ENCODE measurements at regions not wholly inside any gene's neighbourhood (a gene's known extent, or its start where the extent isn't known, plus 50 kb on each side); places are given as distances from the start of the nearest gene placed in this dataset.

DNA sequence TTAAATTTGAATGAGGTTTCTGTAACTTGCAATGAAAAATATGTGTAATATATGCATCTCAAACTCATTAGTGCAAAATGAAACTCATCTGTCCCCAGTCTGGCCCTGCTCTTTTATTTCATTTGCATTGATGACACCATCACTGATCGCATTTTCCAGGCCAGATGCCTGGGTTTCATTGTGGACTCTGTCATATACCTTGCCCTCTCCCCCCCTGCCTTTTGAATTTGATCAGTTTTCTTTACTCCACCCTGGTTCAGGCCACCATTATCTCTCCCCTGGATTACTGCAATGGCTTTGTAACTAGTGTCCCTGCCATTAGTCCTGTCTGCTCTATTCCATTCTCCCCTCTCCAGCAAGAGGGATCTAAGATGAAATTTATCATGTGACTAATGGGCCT is 360.6 kb upstream of the C11orf87 start:
- CTCF ChIA-PET (ENCODE audit: low intra/inter-chr PET ratio): no interaction called here
- WGBS (ENCODE audit: insufficient coverage, low coverage, missing lambda C conversion rate): 0% methylated on average over 1 of the region's 1 CpG
- FAIRE-seq: no peak
- TF ChIP-seq THRAP3 (IDR thresholded peaks at IDR 0.05; ENCODE audit: borderline replicate concordance) (no peak), POLR3G (IDR thresholded peaks at IDR 0.05; ENCODE audit: extremely low read depth, insufficient read length, insufficient replicate concordance) (no peak), FOSL1 (tag; conservative IDR thresholded peaks at IDR 0.05) (no peak), ZNF408 (CRISPR knock-in tag; IDR thresholded peaks at IDR 0.05; ENCODE audit: low read depth) (no peak), MAFF (IDR thresholded peaks at IDR 0.05; ENCODE audit: low read length) (no peak), SMAD1 (IDR thresholded peaks at IDR 0.05; ENCODE audit: low read depth, low read length, partially characterized antibody) (no peak), NFATC3 (IDR thresholded peaks at IDR 0.05) (no peak), NCOA2 (IDR thresholded peaks at IDR 0.05; ENCODE audit: partially characterized antibody in 2 of 2) (no peak), ZNF165 (CRISPR knock-in tag; IDR thresholded peaks at IDR 0.05; ENCODE audit: borderline replicate concordance) (no peak), BCL6 (CRISPR knock-in tag; IDR thresholded peaks at IDR 0.05) (no peak)
- TF ChIP-seq, protein P1, sequence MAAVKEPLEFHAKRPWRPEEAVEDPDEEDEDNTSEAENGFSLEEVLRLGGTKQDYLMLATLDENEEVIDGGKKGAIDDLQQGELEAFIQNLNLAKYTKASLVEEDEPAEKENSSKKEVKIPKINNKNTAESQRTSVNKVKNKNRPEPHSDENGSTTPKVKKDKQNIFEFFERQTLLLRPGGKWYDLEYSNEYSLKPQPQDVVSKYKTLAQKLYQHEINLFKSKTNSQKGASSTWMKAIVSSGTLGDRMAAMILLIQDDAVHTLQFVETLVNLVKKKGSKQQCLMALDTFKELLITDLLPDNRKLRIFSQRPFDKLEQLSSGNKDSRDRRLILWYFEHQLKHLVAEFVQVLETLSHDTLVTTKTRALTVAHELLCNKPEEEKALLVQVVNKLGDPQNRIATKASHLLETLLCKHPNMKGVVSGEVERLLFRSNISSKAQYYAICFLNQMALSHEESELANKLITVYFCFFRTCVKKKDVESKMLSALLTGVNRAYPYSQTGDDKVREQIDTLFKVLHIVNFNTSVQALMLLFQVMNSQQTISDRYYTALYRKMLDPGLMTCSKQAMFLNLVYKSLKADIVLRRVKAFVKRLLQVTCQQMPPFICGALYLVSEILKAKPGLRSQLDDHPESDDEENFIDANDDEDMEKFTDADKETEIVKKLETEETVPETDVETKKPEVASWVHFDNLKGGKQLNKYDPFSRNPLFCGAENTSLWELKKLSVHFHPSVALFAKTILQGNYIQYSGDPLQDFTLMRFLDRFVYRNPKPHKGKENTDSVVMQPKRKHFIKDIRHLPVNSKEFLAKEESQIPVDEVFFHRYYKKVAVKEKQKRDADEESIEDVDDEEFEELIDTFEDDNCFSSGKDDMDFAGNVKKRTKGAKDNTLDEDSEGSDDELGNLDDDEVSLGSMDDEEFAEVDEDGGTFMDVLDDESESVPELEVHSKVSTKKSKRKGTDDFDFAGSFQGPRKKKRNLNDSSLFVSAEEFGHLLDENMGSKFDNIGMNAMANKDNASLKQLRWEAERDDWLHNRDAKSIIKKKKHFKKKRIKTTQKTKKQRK (IDR thresholded peaks at IDR 0.05; ENCODE audit: borderline replicate concordance, low read depth, low read length): no peak
- TF ChIP-seq, protein P2, sequence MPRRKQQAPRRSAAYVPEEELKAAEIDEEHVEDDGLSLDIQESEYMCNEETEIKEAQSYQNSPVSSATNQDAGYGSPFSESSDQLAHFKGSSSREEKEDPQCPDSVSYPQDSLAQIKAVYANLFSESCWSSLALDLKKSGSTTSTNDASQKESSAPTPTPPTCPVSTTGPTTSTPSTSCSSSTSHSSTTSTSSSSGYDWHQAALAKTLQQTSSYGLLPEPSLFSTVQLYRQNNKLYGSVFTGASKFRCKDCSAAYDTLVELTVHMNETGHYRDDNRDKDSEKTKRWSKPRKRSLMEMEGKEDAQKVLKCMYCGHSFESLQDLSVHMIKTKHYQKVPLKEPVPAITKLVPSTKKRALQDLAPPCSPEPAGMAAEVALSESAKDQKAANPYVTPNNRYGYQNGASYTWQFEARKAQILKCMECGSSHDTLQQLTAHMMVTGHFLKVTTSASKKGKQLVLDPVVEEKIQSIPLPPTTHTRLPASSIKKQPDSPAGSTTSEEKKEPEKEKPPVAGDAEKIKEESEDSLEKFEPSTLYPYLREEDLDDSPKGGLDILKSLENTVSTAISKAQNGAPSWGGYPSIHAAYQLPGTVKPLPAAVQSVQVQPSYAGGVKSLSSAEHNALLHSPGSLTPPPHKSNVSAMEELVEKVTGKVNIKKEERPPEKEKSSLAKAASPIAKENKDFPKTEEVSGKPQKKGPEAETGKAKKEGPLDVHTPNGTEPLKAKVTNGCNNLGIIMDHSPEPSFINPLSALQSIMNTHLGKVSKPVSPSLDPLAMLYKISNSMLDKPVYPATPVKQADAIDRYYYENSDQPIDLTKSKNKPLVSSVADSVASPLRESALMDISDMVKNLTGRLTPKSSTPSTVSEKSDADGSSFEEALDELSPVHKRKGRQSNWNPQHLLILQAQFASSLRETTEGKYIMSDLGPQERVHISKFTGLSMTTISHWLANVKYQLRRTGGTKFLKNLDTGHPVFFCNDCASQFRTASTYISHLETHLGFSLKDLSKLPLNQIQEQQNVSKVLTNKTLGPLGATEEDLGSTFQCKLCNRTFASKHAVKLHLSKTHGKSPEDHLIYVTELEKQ (CRISPR knock-in tag; IDR thresholded peaks at IDR 0.05): no peak
- TF ChIP-seq, protein P3, sequence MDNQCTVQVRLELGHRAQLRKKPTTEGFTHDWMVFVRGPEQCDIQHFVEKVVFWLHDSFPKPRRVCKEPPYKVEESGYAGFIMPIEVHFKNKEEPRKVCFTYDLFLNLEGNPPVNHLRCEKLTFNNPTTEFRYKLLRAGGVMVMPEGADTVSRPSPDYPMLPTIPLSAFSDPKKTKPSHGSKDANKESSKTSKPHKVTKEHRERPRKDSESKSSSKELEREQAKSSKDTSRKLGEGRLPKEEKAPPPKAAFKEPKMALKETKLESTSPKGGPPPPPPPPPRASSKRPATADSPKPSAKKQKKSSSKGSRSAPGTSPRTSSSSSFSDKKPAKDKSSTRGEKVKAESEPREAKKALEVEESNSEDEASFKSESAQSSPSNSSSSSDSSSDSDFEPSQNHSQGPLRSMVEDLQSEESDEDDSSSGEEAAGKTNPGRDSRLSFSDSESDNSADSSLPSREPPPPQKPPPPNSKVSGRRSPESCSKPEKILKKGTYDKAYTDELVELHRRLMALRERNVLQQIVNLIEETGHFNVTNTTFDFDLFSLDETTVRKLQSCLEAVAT (IDR thresholded peaks at IDR 0.05): no peak
- TF ChIP-seq, protein P4, sequence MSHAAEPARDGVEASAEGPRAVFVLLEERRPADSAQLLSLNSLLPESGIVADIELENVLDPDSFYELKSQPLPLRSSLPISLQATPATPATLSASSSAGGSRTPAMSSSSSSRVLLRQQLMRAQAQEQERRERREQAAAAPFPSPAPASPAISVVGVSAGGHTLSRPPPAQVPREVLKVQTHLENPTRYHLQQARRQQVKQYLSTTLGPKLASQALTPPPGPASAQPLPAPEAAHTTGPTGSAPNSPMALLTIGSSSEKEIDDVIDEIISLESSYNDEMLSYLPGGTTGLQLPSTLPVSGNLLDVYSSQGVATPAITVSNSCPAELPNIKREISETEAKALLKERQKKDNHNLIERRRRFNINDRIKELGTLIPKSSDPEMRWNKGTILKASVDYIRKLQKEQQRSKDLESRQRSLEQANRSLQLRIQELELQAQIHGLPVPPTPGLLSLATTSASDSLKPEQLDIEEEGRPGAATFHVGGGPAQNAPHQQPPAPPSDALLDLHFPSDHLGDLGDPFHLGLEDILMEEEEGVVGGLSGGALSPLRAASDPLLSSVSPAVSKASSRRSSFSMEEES (CRISPR knock-in tag; IDR thresholded peaks at IDR 0.05): no peak

More for the DNA sequence above, 360.6 kb upstream of the C11orf87 start:
- no peaks in the 10 kb centered on the region for H3K36me3 ChIP-seq (ENCODE audit: control insufficient read depth, insufficient read depth, low read length)
- H2AFZ ChIP-seq (ENCODE audit: low read depth, low read length): no peak overlapping the region
- no peak overlapping the region for H3K4me2 ChIP-seq (ENCODE audit: insufficient read depth, low read length)
- no peaks in the 10 kb centered on the region; the same call in 1 of the 2 replicates for H4K20me1 ChIP-seq (replicated peaks; ENCODE audit: control insufficient read depth, insufficient read depth, low read length)
- no peak for DNase-seq (ENCODE audit: extremely low read depth in 1 of 4, low spot score in 3 of 4)
- BruUV-seq (replicated peaks): no TSS peak
- H3K4me1 ChIP-seq (replicated peaks in 1 of 2; ENCODE audit: control insufficient read depth in 2 of 2, insufficient read depth in 2 of 2, low read length in 2 of 2): no peaks in the 10 kb centered on the region
- POLR2A ChIA-PET: interaction anchor here (0.6 kb wide), 1 partner anchor 239 kb away, joined by 3 read pairs; no protein-coding TSS in a partner anchor
- no peaks in the 10 kb centered on the region for H3K27me3 ChIP-seq (ENCODE audit: control insufficient read depth in 2 of 2, insufficient read depth in 2 of 2, low read length in 2 of 2)
- H3K79me2 ChIP-seq (ENCODE audit: control insufficient read depth, insufficient read depth, low read length): no peaks in the 10 kb centered on the region
- no peak overlapping the region for H3K27ac ChIP-seq (ENCODE audit: extremely low read depth, low read depth, low read length)
- in situ Hi-C loops (cut with MboI) (no loop called here), intact Hi-C loops (cut with micrococcal nuclease) (no loop called here)
- no peak overlapping the region for H3K4me3 ChIP-seq
- no peaks in the 10 kb centered on the region for H3K9me3 ChIP-seq (replicated peaks; ENCODE audit: control insufficient read depth, insufficient read depth, low read depth, low read length)
- no peak for ATAC-seq
- no peak overlapping the region for H3K9ac ChIP-seq (ENCODE audit: insufficient read depth in 1 of 2, low read depth in 2 of 2, low read length in 2 of 2)
- H3K9me1 ChIP-seq (ENCODE audit: control insufficient read depth, insufficient read depth, low read length): no peaks in the 10 kb centered on the region
